Neural progenitor cell (in vitro differentiated cells): ENCODE measurements at regions not wholly inside any gene's neighbourhood (a gene's known extent, or its start where the extent isn't known, plus 50 kb on each side); places are given as distances from the start of the nearest gene placed in this dataset.

Experiments used
- CTCF ChIP-seq: fragments of 200-600 bp; sonication (generic); IDR thresholded peaks from 2 replicates; pipeline ENCODE4 v1.5.1; 2017; ENCODE audit warnings: antibody characterized with exemption, mild to moderate bottlenecking
- EZH2 ChIP-seq: fragments of 200-600 bp; sonication (generic); IDR thresholded peaks from 2 replicates; pipeline ENCODE4 v1.6.1; 2017; ENCODE audit warnings: antibody characterized with exemption, mild to moderate bottlenecking, moderate library complexity
- EZH2phosphoT487 ChIP-seq: fragments of 200-600 bp; sonication (generic); IDR thresholded peaks from 2 replicates; pipeline ENCODE4 v1.6.1; 2017; ENCODE audit warnings: antibody characterized with exemption

GRCh38 chr10:43778571-43778970 is 129.9 kb upstream of the ZNF32 start:
- TF ChIP-seq EZH2phosphoT487, result no peak
- no peak for TF ChIP-seq CTCF
- no peak for TF ChIP-seq EZH2
